HEK293T (cell line): ENCODE measurements at regions not wholly inside any gene's neighbourhood (a gene's known extent, or its start where the extent isn't known, plus 50 kb on each side); places are given as distances from the start of the nearest gene placed in this dataset.
"Not testable (repeated sequence)": the region's sequence is repeated elsewhere in the genome, so short reads cannot be mapped to it uniquely, and the experiment has no call there.

ENCODE experiments used
- BHLHE40 ChIP-seq: fragments of 450-650 bp; IDR thresholded peaks from 2 replicates; pipeline ENCODE4 v1.6.1; 2016; ENCODE audit warnings: mild to moderate bottlenecking, moderate library complexity, borderline replicate concordance
- CTBP1 ChIP-seq: fragments of 450-650 bp; IDR thresholded peaks from 2 replicates; pipeline ENCODE4 v1.6.1; 2016; ENCODE audit warnings: borderline replicate concordance
- ELF4 ChIP-seq: fragments of 450-650 bp; IDR thresholded peaks from 2 replicates; pipeline ENCODE4 v1.6.1; 2017; ENCODE audit warnings: antibody characterized with exemption
- FOXA1 ChIP-seq: fragments of 450-650 bp; IDR thresholded peaks from 2 replicates; pipeline ENCODE4 v1.6.1; 2016; ENCODE audit warnings: mild to moderate bottlenecking
- FOXK2 ChIP-seq: fragments of 450-650 bp; IDR thresholded peaks from 2 replicates; pipeline ENCODE4 v1.6.1; 2016; ENCODE audit warnings: mild to moderate bottlenecking
- LEF1 ChIP-seq: fragments of 450-650 bp; IDR thresholded peaks from 2 replicates; pipeline ENCODE4 v1.6.1; 2017; ENCODE audit warnings: mild to moderate bottlenecking, borderline replicate concordance
- NFRKB ChIP-seq: fragments of 450-650 bp; IDR thresholded peaks from 2 replicates; pipeline ENCODE4 v1.6.1; 2016; ENCODE audit warnings: mild to moderate bottlenecking, moderate library complexity
- PKNOX1 ChIP-seq: fragments of 450-650 bp; IDR thresholded peaks from 2 replicates; pipeline ENCODE4 v1.6.1; 2016
- SP1 ChIP-seq: fragments of 450-650 bp; IDR thresholded peaks from 2 replicates; pipeline ENCODE4 v1.6.1; 2017
- SUZ12 ChIP-seq: fragments of 450-650 bp; IDR thresholded peaks from 2 replicates; pipeline ENCODE4 v1.6.1; 2016; ENCODE audit warnings: mild to moderate bottlenecking
- ZNF384 ChIP-seq: fragments of 450-650 bp; IDR thresholded peaks from 2 replicates; pipeline ENCODE4 v1.6.1; 2016

- not testable (repeated sequence) for TF ChIP-seq BHLHE40, SUZ12, FOXK2, CTBP1, PKNOX1, LEF1, FOXA1, SP1, ZNF384, NFRKB, ELF4
These were observed 228.7 kb upstream of the FRG1 start for GRCh38 chr4:189711956-189712355.
